Endodermal cell (in vitro differentiated cells): ENCODE measurements at regions not wholly inside any gene's neighbourhood (a gene's known extent, or its start where the extent isn't known, plus 50 kb on each side); places are given as distances from the start of the nearest gene placed in this dataset.

Experiments used
- DNase-seq: peaks from one replicate; pipeline ENCODE4 v3.0.0-alpha.2; 2017
- H3K27ac ChIP-seq: 2 replicates; pipeline ENCODE4 v1.5.1; 2013; ENCODE audit warnings: mild to moderate bottlenecking, low read depth, low read length, moderate library complexity
- H3K27me3 ChIP-seq: 2 replicates; pipeline ENCODE4 v1.6.1; 2013; ENCODE audit warnings: mild to moderate bottlenecking, low read length, moderate library complexity; ENCODE audit not compliant: insufficient read depth, control insufficient read depth, poor library complexity, severe bottlenecking
- H3K36me3 ChIP-seq: 2 replicates; pipeline ENCODE4 v1.7.0; 2013; ENCODE audit warnings: mild to moderate bottlenecking, low read length, moderate library complexity; ENCODE audit not compliant: control insufficient read depth, insufficient read depth
- H3K4me1 ChIP-seq: one replicate; pipeline ENCODE4 v1.7.0; 2013; ENCODE audit warnings: low read length; ENCODE audit not compliant: control insufficient read depth, insufficient read depth
- H3K4me3 ChIP-seq: 2 replicates; pipeline ENCODE4 v1.5.1; 2013; ENCODE audit warnings: mild to moderate bottlenecking, low read length, moderate library complexity
- H3K9ac ChIP-seq: 2 replicates; pipeline ENCODE4 v1.6.1; 2013; ENCODE audit warnings: mild to moderate bottlenecking, low read length, moderate library complexity; ENCODE audit not compliant: poor library complexity, severe bottlenecking; ENCODE audit errors: extremely low read depth
- H3K9me3 ChIP-seq: 2 replicates; pipeline ENCODE4 v1.6.1; 2013; ENCODE audit warnings: mild to moderate bottlenecking, low read length, moderate library complexity; ENCODE audit not compliant: control insufficient read depth
- H3K27ac Mint-ChIP-seq: 2 replicates; pipeline ENCODE4 v1.8.0; 2020; ENCODE audit warnings: mixed read lengths
- H3K27me3 Mint-ChIP-seq: 2 replicates; pipeline ENCODE4 v1.8.0; 2021; ENCODE audit warnings: mild to moderate bottlenecking, mixed read lengths; ENCODE audit not compliant: insufficient read depth
- H3K36me3 Mint-ChIP-seq: 2 replicates; pipeline ENCODE4 v1.8.0; 2020; ENCODE audit warnings: low read depth, mixed read lengths
- H3K4me1 Mint-ChIP-seq: 2 replicates; pipeline ENCODE4 v1.8.0; 2020; ENCODE audit warnings: mixed read lengths
- H3K4me3 Mint-ChIP-seq: 2 replicates; pipeline ENCODE4 v1.8.0; 2020; ENCODE audit warnings: mild to moderate bottlenecking, moderate library complexity, mixed read lengths
- H3K9me3 Mint-ChIP-seq: 2 replicates; pipeline ENCODE4 v1.8.0; 2020; ENCODE audit warnings: mild to moderate bottlenecking, mixed read lengths
- WGBS, 2 experiments: methylation state at CpG; one replicate each; pipeline versions ENCODE4 v1.1.5 to v1.1.7; 2013; ENCODE audit warnings: missing lambda C conversion rate in 2 of 2, mixed read lengths in 1 of 2; ENCODE audit not compliant: insufficient coverage in 1 of 2, insufficient read length in 1 of 2; 5-methylcytosine and 5-hydroxymethylcytosine counted together
- TF ChIP-seq, protein P1 (sequence below): fragments of 200-600 bp; sonication (generic); conservative IDR thresholded peaks from 2 replicates; pipeline ENCODE4 v1.5.0; 2021; ENCODE audit warnings: antibody characterized with exemption, mild to moderate bottlenecking

- Histone ChIP-seq H3K9ac (no peak overlapping the region), H3K27ac (no peak overlapping the region), H3K36me3 (no peaks in the 10 kb centered on the region), H3K4me1 (peaks cover 9% of the 10 kb centered on the region), H3K27me3 (no peaks in the 10 kb centered on the region), H3K9me3 (no peaks in the 10 kb centered on the region), H3K4me3 (no peak overlapping the region)
- Mint-ChIP-seq H3K4me3 (no peak overlapping the region), H3K9me3 (no peaks in the 10 kb centered on the region), H3K27me3 (peaks cover 1% of the 10 kb centered on the region), H3K4me1 (peaks cover 21% of the 10 kb centered on the region), H3K36me3 (no peaks in the 10 kb centered on the region), H3K27ac (no peak overlapping the region)
- TF ChIP-seq, protein P1, sequence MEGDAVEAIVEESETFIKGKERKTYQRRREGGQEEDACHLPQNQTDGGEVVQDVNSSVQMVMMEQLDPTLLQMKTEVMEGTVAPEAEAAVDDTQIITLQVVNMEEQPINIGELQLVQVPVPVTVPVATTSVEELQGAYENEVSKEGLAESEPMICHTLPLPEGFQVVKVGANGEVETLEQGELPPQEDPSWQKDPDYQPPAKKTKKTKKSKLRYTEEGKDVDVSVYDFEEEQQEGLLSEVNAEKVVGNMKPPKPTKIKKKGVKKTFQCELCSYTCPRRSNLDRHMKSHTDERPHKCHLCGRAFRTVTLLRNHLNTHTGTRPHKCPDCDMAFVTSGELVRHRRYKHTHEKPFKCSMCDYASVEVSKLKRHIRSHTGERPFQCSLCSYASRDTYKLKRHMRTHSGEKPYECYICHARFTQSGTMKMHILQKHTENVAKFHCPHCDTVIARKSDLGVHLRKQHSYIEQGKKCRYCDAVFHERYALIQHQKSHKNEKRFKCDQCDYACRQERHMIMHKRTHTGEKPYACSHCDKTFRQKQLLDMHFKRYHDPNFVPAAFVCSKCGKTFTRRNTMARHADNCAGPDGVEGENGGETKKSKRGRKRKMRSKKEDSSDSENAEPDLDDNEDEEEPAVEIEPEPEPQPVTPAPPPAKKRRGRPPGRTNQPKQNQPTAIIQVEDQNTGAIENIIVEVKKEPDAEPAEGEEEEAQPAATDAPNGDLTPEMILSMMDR = no peak
- DNase-seq = peak; percentile 37
- WGBS, 2 experiments = 91 to 96% methylated on average over 9 of the region's 9 CpGs
Measured at GRCh38 chr12:124129132-124129531, 156.1 kb downstream of the ZNF664 start.

GRCh38 chr12:124130691-124131591 lies 157.9 kb downstream of the ZNF664 start:
- Histone ChIP-seq H3K27ac (peak overlapping the region; percentile 46), H3K36me3 (no peaks in the 10 kb centered on the region), H3K9ac (no peak overlapping the region), H3K4me1 (peaks cover 9% of the 10 kb centered on the region), H3K27me3 (no peaks in the 10 kb centered on the region), H3K4me3 (peak overlapping the region; percentile 59), H3K9me3 (no peaks in the 10 kb centered on the region)
- H3K9me3 Mint-ChIP-seq = no peaks in the 10 kb centered on the region
- peaks cover 1% of the 10 kb centered on the region for H3K27me3 Mint-ChIP-seq
- TF ChIP-seq, protein P1 = no peak
- H3K36me3 Mint-ChIP-seq = no peaks in the 10 kb centered on the region
- DNase-seq = peak; percentile 90
- 7 to 27% methylated on average over 4 to 9 of the region's 9 CpGs for WGBS, 2 experiments
- H3K4me1 Mint-ChIP-seq = peaks cover 21% of the 10 kb centered on the region
- H3K4me3 Mint-ChIP-seq = peak overlapping the region; percentile 29
- H3K27ac Mint-ChIP-seq = peak overlapping the region; percentile 62

- Mint-ChIP-seq H3K4me1 (peaks cover 21% of the 10 kb centered on the region), H3K4me3 (no peak overlapping the region), H3K27me3 (peaks cover 1% of the 10 kb centered on the region), H3K27ac (peak overlapping the region; percentile 62), H3K36me3 (no peaks in the 10 kb centered on the region), H3K9me3 (peaks cover under 1% of the 10 kb centered on the region)
- Histone ChIP-seq H3K4me3 (no peak overlapping the region), H3K27ac (no peak overlapping the region), H3K36me3 (no peaks in the 10 kb centered on the region), H3K27me3 (no peaks in the 10 kb centered on the region), H3K9me3 (peaks cover under 1% of the 10 kb centered on the region), H3K9ac (no peak overlapping the region), H3K4me1 (peaks cover 9% of the 10 kb centered on the region)
- peak; percentile 72 for DNase-seq
- TF ChIP-seq, protein P1 = no peak
- 56 to 64% methylated on average over 5 of the region's 5 CpGs for WGBS, 2 experiments
Measured at GRCh38 chr12:124131659-124132058, 158.6 kb downstream of the ZNF664 start.
